ENCODE measurements at regions not wholly inside any gene's neighbourhood (a gene's known extent, or its start where the extent isn't known, plus 50 kb on each side); places are given as distances from the start of the nearest gene placed in this dataset.

DNA sequence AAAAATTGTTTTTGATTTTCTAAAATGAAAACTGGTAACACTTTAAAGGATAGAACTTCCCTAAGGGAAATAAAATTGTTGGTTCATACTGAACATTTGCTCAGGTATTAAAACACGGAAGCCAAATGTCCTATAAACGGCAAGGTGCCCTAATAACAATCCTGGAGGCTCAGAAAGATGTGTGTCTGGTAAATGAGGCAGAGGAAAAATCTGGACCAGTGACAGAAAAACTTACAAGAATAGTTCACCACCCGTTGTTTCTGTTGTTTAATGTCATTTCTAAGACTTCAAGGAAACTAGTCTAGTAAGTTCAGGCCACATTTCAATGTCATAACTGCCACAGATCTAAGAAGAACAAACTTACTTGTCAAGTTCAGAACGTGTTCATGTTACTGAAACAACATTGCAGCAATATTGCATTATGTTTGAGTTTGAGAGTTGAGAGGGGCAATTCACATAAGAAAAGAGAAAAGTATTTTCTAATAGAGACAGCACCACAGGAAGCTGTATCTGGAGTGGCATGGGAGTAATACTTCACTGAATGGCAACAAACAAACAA is 476.6 kb downstream of the GRXCR1 start:
- TF ChIP-seq POLR2AphosphoS5 (IDR thresholded peaks at IDR 0.05; ENCODE audit: low read depth, low read length) (no peak), TAF1 (IDR thresholded peaks at IDR 0.05; ENCODE audit: borderline replicate concordance, insufficient read depth, low read length) (no peak), FOXP2 (optimal IDR thresholded peaks at IDR 0.05; ENCODE audit: borderline replicate concordance, extremely low read depth, extremely low read length, insufficient read depth) (no peak), SIN3A (IDR thresholded peaks at IDR 0.05; ENCODE audit: borderline replicate concordance, insufficient read depth, low read length) (no peak)
- TF ChIP-seq, protein P1, sequence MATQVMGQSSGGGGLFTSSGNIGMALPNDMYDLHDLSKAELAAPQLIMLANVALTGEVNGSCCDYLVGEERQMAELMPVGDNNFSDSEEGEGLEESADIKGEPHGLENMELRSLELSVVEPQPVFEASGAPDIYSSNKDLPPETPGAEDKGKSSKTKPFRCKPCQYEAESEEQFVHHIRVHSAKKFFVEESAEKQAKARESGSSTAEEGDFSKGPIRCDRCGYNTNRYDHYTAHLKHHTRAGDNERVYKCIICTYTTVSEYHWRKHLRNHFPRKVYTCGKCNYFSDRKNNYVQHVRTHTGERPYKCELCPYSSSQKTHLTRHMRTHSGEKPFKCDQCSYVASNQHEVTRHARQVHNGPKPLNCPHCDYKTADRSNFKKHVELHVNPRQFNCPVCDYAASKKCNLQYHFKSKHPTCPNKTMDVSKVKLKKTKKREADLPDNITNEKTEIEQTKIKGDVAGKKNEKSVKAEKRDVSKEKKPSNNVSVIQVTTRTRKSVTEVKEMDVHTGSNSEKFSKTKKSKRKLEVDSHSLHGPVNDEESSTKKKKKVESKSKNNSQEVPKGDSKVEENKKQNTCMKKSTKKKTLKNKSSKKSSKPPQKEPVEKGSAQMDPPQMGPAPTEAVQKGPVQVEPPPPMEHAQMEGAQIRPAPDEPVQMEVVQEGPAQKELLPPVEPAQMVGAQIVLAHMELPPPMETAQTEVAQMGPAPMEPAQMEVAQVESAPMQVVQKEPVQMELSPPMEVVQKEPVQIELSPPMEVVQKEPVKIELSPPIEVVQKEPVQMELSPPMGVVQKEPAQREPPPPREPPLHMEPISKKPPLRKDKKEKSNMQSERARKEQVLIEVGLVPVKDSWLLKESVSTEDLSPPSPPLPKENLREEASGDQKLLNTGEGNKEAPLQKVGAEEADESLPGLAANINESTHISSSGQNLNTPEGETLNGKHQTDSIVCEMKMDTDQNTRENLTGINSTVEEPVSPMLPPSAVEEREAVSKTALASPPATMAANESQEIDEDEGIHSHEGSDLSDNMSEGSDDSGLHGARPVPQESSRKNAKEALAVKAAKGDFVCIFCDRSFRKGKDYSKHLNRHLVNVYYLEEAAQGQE (IDR thresholded peaks at IDR 0.05; ENCODE audit: insufficient read depth in 1 of 2, low read depth in 2 of 2, low read length in 2 of 2), result no peak

DNA sequence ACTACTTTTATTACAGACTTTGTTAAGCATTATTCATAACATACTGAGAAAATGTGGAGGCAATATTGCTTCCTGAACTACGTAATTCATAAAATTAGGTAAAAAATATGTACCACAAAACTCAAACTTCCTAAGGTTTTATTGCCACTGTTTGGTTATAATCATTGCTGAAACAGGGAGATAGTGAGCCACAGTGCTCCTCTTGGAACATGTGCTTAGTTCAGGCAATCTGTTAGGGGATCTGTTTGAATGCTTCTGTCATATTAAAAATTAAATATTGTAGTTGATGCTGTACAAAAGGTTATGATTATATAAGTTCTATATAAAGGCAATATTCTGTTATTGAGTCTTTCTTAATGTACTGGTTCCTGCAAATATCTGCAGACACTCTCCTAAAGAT is 480.7 kb downstream of the GRXCR1 start:
- TF ChIP-seq, protein P1 (IDR thresholded peaks at IDR 0.05; ENCODE audit: insufficient read depth in 1 of 2, low read depth in 2 of 2, low read length in 2 of 2), result no peak
- TF ChIP-seq FOXP2 (optimal IDR thresholded peaks at IDR 0.05; ENCODE audit: borderline replicate concordance, extremely low read depth, extremely low read length, insufficient read depth), result no peak
- no peak for TF ChIP-seq POLR2AphosphoS5 (IDR thresholded peaks at IDR 0.05; ENCODE audit: low read depth, low read length)
- no peak for TF ChIP-seq SIN3A (IDR thresholded peaks at IDR 0.05; ENCODE audit: borderline replicate concordance, insufficient read depth, low read length)
- no peak for TF ChIP-seq TAF1 (IDR thresholded peaks at IDR 0.05; ENCODE audit: borderline replicate concordance, insufficient read depth, low read length)

DNA sequence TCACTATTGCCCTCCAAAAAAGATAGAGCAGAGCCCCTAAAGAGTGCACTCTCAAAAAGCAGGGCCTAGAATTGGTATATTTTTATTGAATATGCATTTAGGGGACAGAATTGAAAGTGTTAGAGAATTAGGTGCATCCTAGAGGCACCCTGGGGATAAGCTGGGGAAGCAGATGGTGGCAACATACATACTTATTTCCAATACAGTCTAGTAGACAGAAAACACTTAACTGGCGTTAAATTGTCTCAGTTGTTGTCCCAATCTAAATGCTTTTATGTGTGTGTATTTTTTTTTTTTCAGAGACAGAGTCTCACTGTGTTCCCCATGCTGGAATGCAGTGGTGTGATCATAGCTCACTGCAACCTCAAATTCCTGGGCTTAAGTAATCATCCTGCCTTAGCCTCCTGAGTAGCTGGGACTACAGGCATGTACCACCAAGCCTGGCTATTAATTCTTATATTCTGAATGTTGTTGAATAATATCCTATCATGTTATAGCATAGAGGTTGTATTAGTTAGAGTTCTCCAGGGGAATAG is 481.8 kb downstream of the GRXCR1 start:
- TF ChIP-seq TAF1 (IDR thresholded peaks at IDR 0.05; ENCODE audit: borderline replicate concordance, insufficient read depth, low read length) (no peak), FOXP2 (optimal IDR thresholded peaks at IDR 0.05; ENCODE audit: borderline replicate concordance, extremely low read depth, extremely low read length, insufficient read depth) (no peak), POLR2AphosphoS5 (IDR thresholded peaks at IDR 0.05; ENCODE audit: low read depth, low read length) (no peak), SIN3A (IDR thresholded peaks at IDR 0.05; ENCODE audit: borderline replicate concordance, insufficient read depth, low read length) (no peak)
- TF ChIP-seq, protein P1 (IDR thresholded peaks at IDR 0.05; ENCODE audit: insufficient read depth in 1 of 2, low read depth in 2 of 2, low read length in 2 of 2), result no peak

DNA sequence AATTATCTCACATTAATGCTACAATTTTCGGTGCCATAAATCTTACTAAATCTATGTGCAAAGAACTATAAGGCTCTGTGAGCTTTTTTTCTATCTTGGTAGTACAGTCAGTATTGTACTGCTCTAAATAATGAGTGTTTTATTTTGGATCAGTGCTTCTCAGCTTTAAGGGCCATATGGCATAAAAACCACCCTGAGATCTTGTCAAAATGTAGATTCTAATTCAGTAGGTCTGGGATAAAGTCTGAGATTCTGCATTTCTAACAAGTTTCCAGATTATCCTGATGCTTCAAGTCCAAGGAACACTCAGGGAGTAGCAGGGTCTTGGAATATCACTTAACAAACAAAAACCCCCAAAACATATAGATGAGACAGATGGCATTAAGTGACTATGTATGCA is 486.5 kb downstream of the GRXCR1 start:
- TF ChIP-seq FOXP2 (optimal IDR thresholded peaks at IDR 0.05; ENCODE audit: borderline replicate concordance, extremely low read depth, extremely low read length, insufficient read depth) (no peak), TAF1 (IDR thresholded peaks at IDR 0.05; ENCODE audit: borderline replicate concordance, insufficient read depth, low read length) (no peak), SIN3A (IDR thresholded peaks at IDR 0.05; ENCODE audit: borderline replicate concordance, insufficient read depth, low read length) (no peak), POLR2AphosphoS5 (IDR thresholded peaks at IDR 0.05; ENCODE audit: low read depth, low read length) (no peak)
- TF ChIP-seq, protein P1 (IDR thresholded peaks at IDR 0.05; ENCODE audit: insufficient read depth in 1 of 2, low read depth in 2 of 2, low read length in 2 of 2), result no peak
